AG04450 (cell line): ENCODE measurements at regions not wholly inside any gene's neighbourhood (a gene's known extent, or its start where the extent isn't known, plus 50 kb on each side); places are given as distances from the start of the nearest gene placed in this dataset.

Experiments used
- CTCF ChIA-PET: fragments of 300-600, 350-600 bp; formaldehyde crosslinking; extraction: SDS; loops from one replicate; lab custom pipeline; 2022; ENCODE audit warnings: antibody characterized with exemption, inconsistent platforms; lab: Charles Lee
- POLR2A ChIA-PET: fragments of 350-600 bp; formaldehyde crosslinking; extraction: SDS; loops from one replicate; lab custom pipeline; 2021; ENCODE audit warnings: antibody characterized with exemption, inconsistent platforms; lab: Yijun Ruan, JAX
- DNase-seq: peaks from one replicate; pipeline ENCODE4 v3.0.0-alpha.2; 2011; ENCODE audit warnings: low read depth, low spot score
- H3K27ac ChIP-seq: one replicate; pipeline ENCODE4 v1.5.1; 2012; ENCODE audit warnings: low read depth, low read length, control low read depth
- H3K27me3 ChIP-seq: one replicate; pipeline ENCODE4 v1.6.0; 2012; ENCODE audit warnings: low read length; ENCODE audit not compliant: control insufficient read depth, insufficient read depth
- H3K4me3 ChIP-seq: 2 replicates; pipeline ENCODE4 v1.5.1; 2011; ENCODE audit warnings: mild to moderate bottlenecking, low read depth, low read length, control low read depth
- H3K9me3 ChIP-seq: 2 replicates; pipeline ENCODE4 v1.5.1; 2012; ENCODE audit warnings: low read length; ENCODE audit not compliant: control insufficient read depth, insufficient read depth
- TF ChIP-seq, protein P1 (sequence below): IDR thresholded peaks from 2 replicates; pipeline ENCODE4 v1.5.1; 2011; ENCODE audit warnings: low read depth, low read length, control low read depth, inconsistent platforms

DNA sequence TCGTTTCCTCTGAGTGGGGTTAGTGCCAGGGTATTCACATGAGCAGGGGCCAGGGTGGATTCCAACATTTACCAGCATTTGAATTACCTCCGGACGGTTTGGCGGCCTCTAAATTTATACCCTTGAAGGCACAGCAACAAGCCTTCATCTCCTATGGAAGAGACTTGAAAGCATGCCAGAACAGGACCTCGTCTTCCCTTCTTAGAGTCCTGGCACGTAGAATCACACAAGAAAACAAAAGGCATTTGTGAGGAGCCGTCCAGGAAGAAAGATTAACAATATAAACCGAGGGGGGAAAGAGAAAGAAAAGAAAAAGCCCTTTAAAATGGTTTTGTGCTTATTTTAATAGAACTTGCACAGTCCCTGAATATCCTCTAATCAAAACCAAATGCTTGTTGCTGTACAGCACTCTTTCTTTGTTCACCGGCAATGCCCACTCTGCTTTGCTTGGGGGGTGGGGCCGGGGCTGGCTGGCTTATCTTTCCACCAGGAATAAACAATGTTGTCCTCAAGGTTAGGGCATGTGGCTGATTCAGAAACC is 575.8 kb upstream of the ZNF462 start:
- DNase-seq = no peak
- CTCF ChIA-PET = no interaction called here

DNA sequence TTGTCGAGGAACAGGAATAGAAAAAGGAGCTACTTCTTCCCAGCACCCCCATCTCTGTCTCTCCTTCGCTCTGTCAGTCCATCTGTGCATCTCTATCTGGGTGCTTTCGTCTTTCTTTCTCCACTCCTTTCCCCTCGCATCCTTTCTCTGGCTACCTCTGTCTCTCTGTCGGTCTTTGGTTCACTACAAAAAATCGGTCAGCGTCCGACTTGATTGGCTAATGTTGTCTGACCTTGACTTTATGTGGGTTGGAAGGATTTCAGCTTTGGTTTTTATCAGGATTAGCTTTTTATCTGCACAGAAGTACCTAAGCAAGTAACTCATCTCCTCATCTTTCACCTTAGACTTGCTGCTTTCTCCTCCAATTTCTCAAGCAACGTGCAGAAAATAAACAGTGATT is 575.2 kb upstream of the ZNF462 start:
- H3K4me3 ChIP-seq = no peak overlapping the region
- ChIA-PET CTCF (no interaction called here), POLR2A (no interaction called here)
- no peak overlapping the region for H3K27ac ChIP-seq
- TF ChIP-seq, protein P1, sequence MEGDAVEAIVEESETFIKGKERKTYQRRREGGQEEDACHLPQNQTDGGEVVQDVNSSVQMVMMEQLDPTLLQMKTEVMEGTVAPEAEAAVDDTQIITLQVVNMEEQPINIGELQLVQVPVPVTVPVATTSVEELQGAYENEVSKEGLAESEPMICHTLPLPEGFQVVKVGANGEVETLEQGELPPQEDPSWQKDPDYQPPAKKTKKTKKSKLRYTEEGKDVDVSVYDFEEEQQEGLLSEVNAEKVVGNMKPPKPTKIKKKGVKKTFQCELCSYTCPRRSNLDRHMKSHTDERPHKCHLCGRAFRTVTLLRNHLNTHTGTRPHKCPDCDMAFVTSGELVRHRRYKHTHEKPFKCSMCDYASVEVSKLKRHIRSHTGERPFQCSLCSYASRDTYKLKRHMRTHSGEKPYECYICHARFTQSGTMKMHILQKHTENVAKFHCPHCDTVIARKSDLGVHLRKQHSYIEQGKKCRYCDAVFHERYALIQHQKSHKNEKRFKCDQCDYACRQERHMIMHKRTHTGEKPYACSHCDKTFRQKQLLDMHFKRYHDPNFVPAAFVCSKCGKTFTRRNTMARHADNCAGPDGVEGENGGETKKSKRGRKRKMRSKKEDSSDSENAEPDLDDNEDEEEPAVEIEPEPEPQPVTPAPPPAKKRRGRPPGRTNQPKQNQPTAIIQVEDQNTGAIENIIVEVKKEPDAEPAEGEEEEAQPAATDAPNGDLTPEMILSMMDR = no peak
- peaks cover 3% of the 10 kb centered on the region; the same call in 1 of the 2 replicates for H3K9me3 ChIP-seq
- DNase-seq = no peak
- H3K27me3 ChIP-seq = no peaks in the 10 kb centered on the region

More for the DNA sequence above, 575.8 kb upstream of the ZNF462 start:
- POLR2A ChIA-PET = no interaction called here
- Histone ChIP-seq H3K27ac (no peak overlapping the region), H3K9me3 (peaks cover 3% of the 10 kb centered on the region; the same call in 1 of the 2 replicates), H3K27me3 (no peaks in the 10 kb centered on the region), H3K4me3 (no peak overlapping the region)
- TF ChIP-seq, protein P1 = no peak

DNA sequence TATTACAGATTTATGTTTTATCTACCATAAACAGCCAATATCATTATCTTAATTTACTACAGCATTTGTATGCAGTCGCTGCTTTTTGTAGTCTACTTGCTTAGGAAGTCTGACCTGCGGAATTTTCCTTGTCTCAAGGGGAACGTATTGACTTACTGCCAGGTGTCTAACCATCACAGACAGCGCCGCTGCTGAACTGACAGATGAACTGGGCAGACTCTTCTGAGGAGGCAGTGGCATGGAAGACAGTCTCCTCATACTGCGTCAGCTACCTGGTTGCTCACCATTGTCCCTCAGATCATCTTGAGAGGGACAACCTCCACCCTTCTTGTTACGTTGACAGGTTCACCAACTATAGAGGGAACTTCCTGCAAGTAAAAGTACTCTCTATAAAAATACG is 574.3 kb upstream of the ZNF462 start:
- TF ChIP-seq, protein P1 = no peak
- Histone ChIP-seq H3K27ac (no peak overlapping the region), H3K9me3 (peaks cover 3% of the 10 kb centered on the region; the same call in 1 of the 2 replicates), H3K4me3 (no peak overlapping the region), H3K27me3 (no peaks in the 10 kb centered on the region)
- POLR2A ChIA-PET = no interaction called here
- CTCF ChIA-PET = no interaction called here
- DNase-seq = no peak

DNA sequence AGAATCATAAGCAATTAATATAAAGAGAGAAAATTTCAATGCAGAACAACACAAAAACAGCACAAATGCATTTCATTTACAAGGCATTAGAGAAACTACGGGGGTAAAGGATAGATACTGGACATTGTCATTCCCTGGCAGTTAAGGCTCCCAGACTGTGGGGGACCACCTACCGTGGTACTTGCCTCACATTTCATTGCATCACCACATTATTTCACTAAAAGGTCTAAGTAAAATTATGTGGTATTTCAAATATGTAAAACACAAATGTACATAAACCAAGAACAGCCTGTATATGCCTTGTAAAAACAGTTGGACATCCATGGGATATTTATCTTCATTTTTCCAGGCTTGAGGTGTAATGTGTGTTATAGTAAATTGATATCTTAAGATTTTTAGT is 571.2 kb upstream of the ZNF462 start:
- ChIA-PET POLR2A (no interaction called here), CTCF (no interaction called here)
- no peak for DNase-seq
- TF ChIP-seq, protein P1 = no peak
- no peak overlapping the region for H3K4me3 ChIP-seq
- H3K27ac ChIP-seq = no peak overlapping the region
- no peaks in the 10 kb centered on the region for H3K27me3 ChIP-seq
- H3K9me3 ChIP-seq = peaks cover 3% of the 10 kb centered on the region; the same call in 1 of the 2 replicates

DNA sequence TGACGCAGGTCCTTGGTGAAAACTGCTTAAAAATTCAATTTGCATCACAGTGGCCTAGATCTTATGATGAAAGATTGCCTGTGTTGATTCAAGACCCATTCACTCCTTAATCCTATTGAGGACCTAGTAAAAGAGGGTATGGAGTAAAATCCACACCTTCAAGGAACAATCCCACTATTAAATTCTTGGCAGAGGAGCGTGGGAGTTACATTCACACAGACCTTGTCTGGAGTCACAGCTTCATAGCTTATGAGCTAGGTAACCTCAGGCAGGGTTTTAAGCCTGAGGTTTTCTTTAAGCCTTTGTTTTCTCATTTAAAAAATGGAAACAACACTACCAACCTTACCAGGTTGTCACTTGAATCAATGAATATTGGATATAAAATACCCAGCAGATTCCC is 566.5 kb upstream of the ZNF462 start:
- no peak for DNase-seq
- Histone ChIP-seq H3K4me3 (no peak overlapping the region), H3K27ac (no peak overlapping the region), H3K9me3 (no peaks in the 10 kb centered on the region), H3K27me3 (no peaks in the 10 kb centered on the region)
- CTCF ChIA-PET = no interaction called here
- POLR2A ChIA-PET = no interaction called here
- TF ChIP-seq, protein P1 = no peak
